OCI-LY7 (cell line): ENCODE measurements at regions not wholly inside any gene's neighbourhood (a gene's known extent, or its start where the extent isn't known, plus 50 kb on each side); places are given as distances from the start of the nearest gene placed in this dataset.

Experiments used
- CTCF ChIP-seq: fragments of 200-600 bp; sonication (generic); conservative IDR thresholded peaks from 2 replicates; pipeline ENCODE4 v1.5.1; 2014; ENCODE audit warnings: mild to moderate bottlenecking, antibody characterized with exemption, low read length, moderate library complexity, mixed read lengths
- EZH2phosphoT487 ChIP-seq: fragments of 200-600 bp; sonication (generic); IDR thresholded peaks from 2 replicates; pipeline ENCODE4 v1.6.1; 2018; ENCODE audit warnings: low read depth, borderline replicate concordance, mild to moderate bottlenecking, mixed run types, antibody characterized with exemption, low read length, moderate library complexity, mixed read lengths

DNA sequence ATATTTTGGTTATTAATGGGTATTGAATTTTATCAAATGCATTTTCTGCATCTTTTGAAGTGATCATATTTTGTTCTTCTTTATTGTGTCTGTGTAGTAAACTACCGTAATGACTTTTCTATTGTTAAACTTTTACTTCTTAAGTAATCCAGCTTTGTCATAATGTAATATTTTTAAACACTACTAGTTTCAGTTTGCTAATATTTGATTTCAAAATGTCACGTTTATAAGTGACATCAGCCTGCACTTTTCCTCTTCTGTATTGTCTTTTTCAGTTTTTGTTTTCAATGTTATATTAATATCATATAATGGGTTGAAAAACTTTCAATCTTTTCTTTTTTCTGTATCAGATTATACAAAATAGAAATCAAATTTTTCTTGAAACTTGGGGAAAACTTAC lies 71.6 kb upstream of the ANKRD1 start:
- TF ChIP-seq CTCF, result no peak
- no peak for TF ChIP-seq EZH2phosphoT487
